Parathyroid adenoma (tissue), 2 donors: ENCODE measurements at regions not wholly inside any gene's neighbourhood (a gene's known extent, or its start where the extent isn't known, plus 50 kb on each side); places are given as distances from the start of the nearest gene placed in this dataset.
A peak's percentile ranks its signal among the peaks of the same experiment; 100 is the strongest.

Source experiments
- H2AFZ ChIP-seq: fragments of 300-600 bp; sonication (generic); one replicate; pipeline ENCODE4 v1.7.0; 2017; ENCODE audit warnings: antibody characterized with exemption, mild to moderate bottlenecking
- H3K27ac ChIP-seq: fragments of 300-600 bp; sonication (generic); one replicate; pipeline ENCODE4 v1.7.0; 2017
- H3K27me3 ChIP-seq: fragments of 300-600 bp; sonication (generic); one replicate; pipeline ENCODE4 v1.7.0; 2017; ENCODE audit warnings: low read length; ENCODE audit not compliant: control insufficient read depth, insufficient read depth
- H3K36me3 ChIP-seq: fragments of 300-600 bp; sonication (generic); one replicate; pipeline ENCODE4 v1.7.0; 2017; ENCODE audit warnings: low read length; ENCODE audit not compliant: control insufficient read depth, insufficient read depth
- H3K4me1 ChIP-seq: fragments of 300-600 bp; sonication (generic); one replicate; pipeline ENCODE4 v1.7.0; 2017; ENCODE audit warnings: control low read depth
- H3K4me2 ChIP-seq: fragments of 300-600 bp; sonication (generic); one replicate; pipeline ENCODE4 v1.7.0; 2017; ENCODE audit warnings: low read length
- H3K4me3 ChIP-seq: fragments of 300-600 bp; sonication (generic); one replicate; pipeline ENCODE4 v1.7.0; 2017; ENCODE audit warnings: low read depth, low read length
- H3K79me2 ChIP-seq: fragments of 300-600 bp; sonication (generic); one replicate; pipeline ENCODE4 v1.7.0; 2017; ENCODE audit warnings: control low read depth
- H3K9ac ChIP-seq: fragments of 300-600 bp; sonication (generic); one replicate; pipeline ENCODE4 v1.7.0; 2017; ENCODE audit warnings: mild to moderate bottlenecking
- H3K9me3 ChIP-seq: fragments of 300-600 bp; sonication (generic); one replicate; pipeline ENCODE4 v1.7.0; 2017; ENCODE audit warnings: low read length; ENCODE audit not compliant: control insufficient read depth
- TF ChIP-seq, protein P1 (sequence below): fragments of 300-600 bp; sonication (generic); IDR thresholded peaks from one replicate; pipeline ENCODE4 v1.7.0; 2017; ENCODE audit warnings: antibody characterized with exemption, mild to moderate bottlenecking
- donor health status: primary hyperparathyroidism.

DNA sequence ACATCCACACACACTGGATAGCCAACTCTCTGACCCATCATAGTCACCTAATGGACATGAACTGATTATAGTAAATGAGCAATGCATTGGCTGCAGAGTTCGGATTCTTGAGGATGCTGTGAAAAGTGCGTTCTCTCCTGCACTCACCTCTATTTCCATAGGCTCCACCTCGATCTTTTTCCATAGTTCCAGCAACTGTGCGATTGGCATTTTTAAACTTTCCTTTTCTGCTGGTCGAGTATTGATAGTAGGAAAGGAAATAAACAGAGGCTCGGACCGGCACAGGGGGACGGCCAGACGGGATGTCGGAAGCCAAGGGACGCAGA lies 94.4 kb downstream of the RNASET2 start:
- Histone ChIP-seq H3K4me3 (peak overlapping the region; percentile 57), H3K4me2 (peak overlapping the region; percentile 72), H3K27ac (no peak overlapping the region), H3K79me2 (no peaks in the 10 kb centered on the region), H3K36me3 (no peaks in the 10 kb centered on the region), H3K27me3 (no peaks in the 10 kb centered on the region), H2AFZ (peak overlapping the region; percentile 87), H3K9me3 (no peaks in the 10 kb centered on the region), H3K9ac (no peak overlapping the region), H3K4me1 (peaks cover 3% of the 10 kb centered on the region)
- TF ChIP-seq, protein P1, sequence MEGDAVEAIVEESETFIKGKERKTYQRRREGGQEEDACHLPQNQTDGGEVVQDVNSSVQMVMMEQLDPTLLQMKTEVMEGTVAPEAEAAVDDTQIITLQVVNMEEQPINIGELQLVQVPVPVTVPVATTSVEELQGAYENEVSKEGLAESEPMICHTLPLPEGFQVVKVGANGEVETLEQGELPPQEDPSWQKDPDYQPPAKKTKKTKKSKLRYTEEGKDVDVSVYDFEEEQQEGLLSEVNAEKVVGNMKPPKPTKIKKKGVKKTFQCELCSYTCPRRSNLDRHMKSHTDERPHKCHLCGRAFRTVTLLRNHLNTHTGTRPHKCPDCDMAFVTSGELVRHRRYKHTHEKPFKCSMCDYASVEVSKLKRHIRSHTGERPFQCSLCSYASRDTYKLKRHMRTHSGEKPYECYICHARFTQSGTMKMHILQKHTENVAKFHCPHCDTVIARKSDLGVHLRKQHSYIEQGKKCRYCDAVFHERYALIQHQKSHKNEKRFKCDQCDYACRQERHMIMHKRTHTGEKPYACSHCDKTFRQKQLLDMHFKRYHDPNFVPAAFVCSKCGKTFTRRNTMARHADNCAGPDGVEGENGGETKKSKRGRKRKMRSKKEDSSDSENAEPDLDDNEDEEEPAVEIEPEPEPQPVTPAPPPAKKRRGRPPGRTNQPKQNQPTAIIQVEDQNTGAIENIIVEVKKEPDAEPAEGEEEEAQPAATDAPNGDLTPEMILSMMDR: no peak

DNA sequence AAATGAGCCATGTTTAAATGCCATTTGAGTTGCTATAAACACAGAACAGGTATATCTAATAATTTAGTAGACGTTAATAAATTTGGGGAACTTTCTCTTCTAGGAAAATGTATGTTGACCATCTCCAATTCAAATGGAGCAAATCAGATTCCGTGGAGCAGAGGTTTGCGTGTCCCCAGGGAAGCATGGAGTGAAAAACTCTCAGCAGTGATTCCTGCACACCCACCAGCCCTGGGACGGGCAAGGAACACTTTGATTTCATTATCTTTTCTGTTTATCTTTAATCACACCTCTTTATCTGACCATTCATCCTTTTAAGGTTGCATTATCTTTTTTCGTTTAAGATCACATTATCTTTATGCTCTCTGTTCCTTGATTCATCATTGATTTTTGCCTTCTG lies 95.0 kb downstream of the RNASET2 start:
- Histone ChIP-seq H3K79me2 (no peaks in the 10 kb centered on the region), H3K27me3 (no peaks in the 10 kb centered on the region), H3K4me2 (no peak overlapping the region), H3K36me3 (no peaks in the 10 kb centered on the region), H2AFZ (no peak overlapping the region), H3K27ac (no peak overlapping the region), H3K4me1 (peaks cover 3% of the 10 kb centered on the region), H3K4me3 (peak overlapping the region; percentile 57), H3K9ac (no peak overlapping the region), H3K9me3 (no peaks in the 10 kb centered on the region)
- TF ChIP-seq, protein P1: no peak

DNA sequence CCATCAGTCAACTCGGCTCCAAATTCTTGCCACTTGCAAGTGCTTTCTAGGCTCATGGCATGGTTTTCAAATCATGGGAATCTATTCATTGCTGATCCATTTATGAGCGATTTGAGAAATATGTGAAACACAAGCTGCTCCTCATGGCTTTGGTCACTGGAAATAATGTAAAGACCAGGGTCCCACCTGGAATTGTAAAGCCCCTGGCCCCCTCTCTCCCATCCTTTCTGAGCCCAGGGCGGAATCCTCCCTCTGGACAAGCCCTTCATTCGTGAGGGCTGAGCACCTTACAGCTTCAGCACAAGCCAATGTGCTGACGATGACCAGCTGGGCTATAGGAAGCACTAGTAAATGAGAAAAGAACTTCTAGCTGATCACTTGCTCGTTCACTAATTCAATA lies 96.0 kb downstream of the RNASET2 start:
- TF ChIP-seq, protein P1: no peak
- Histone ChIP-seq H3K9ac (no peak overlapping the region), H3K27me3 (no peaks in the 10 kb centered on the region), H2AFZ (no peak overlapping the region), H3K9me3 (no peaks in the 10 kb centered on the region), H3K36me3 (no peaks in the 10 kb centered on the region), H3K4me1 (peaks cover 3% of the 10 kb centered on the region), H3K4me3 (no peak overlapping the region), H3K27ac (no peak overlapping the region), H3K4me2 (no peak overlapping the region), H3K79me2 (no peaks in the 10 kb centered on the region)

DNA sequence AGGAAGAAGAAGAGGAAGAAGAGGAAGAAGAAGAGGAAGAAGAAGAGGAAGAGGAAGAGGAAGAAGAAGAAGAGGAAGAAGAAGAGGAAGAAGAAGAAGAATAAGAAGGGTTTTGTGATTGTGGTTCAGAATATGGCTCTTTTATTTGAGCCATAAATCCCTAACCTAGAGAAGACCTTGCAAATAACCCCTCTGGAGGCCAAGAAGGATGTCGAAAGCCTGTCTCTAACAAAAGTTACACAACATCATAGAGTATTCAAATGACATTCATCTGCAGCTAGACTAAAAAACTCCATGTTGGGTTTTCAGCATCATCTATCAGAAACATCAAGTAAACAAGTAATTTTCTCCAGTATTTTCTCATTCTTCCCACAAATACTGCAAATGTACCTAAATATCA lies 100.9 kb downstream of the RNASET2 start:
- Histone ChIP-seq H3K4me3 (no peak overlapping the region), H3K27me3 (no peaks in the 10 kb centered on the region), H3K27ac (no peak overlapping the region), H3K36me3 (no peaks in the 10 kb centered on the region), H2AFZ (no peak overlapping the region), H3K4me2 (no peak overlapping the region), H3K4me1 (no peaks in the 10 kb centered on the region), H3K9ac (no peak overlapping the region), H3K9me3 (no peaks in the 10 kb centered on the region), H3K79me2 (no peaks in the 10 kb centered on the region)
- TF ChIP-seq, protein P1: no peak

DNA sequence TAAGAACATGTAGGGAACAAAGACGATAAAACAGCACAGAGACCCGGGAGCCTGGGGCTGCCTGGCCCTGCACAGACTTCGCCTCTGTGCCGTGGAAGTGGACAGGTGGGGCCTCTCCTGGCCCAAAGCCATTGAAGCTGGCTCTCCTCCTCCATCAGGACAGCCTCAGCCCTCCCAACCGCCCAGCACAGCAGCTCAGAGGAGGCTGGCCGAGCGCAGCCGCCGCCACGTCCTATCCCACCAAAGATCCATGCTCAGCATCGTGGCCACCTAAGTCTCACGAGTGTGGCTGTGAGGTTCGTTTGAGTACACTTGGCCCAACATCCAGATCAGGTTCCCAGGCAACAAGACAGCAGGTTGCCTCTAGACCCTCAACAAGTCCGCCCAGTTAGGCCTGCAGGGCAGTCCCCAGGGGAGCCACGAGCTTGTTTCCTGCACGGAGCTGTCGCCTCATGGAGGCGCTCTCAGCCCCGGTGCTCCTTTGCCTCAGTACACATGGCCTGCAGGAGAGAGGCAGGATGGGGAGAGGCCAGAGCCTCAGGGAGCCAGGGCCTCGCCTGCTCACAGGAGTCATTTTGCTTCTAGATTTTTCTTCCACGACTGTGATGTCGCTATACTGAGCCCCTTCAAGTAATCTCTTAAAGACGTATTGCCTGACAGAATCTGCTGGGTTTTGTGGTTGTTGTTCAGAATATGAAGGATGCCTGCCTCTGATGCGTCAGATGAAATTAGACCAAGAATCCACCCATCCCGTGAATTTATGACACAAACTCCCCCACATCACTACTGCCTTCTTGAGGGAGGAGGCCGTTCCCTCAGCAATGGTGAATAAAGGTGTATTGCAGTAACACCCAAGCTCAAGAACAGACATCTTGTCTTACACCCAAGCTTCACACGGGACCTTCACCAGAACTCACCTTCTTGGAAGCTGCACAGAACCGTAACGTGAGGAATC lies 102.7 kb downstream of the RNASET2 start:
- no peaks in the 10 kb centered on the region for H3K27me3 ChIP-seq
- TF ChIP-seq, protein P1: no peak
- no peak overlapping the region for H2AFZ ChIP-seq
- no peak overlapping the region for H3K27ac ChIP-seq
- no peak overlapping the region for H3K9ac ChIP-seq
- no peak overlapping the region for H3K4me2 ChIP-seq
- H3K79me2 ChIP-seq: no peaks in the 10 kb centered on the region
- H3K4me1 ChIP-seq: no peaks in the 10 kb centered on the region
- H3K4me3 ChIP-seq: no peak overlapping the region
- H3K36me3 ChIP-seq: no peaks in the 10 kb centered on the region
- H3K9me3 ChIP-seq: no peaks in the 10 kb centered on the region
